Spleen (tissue), 7 donors: ENCODE measurements at regions not wholly inside any gene's neighbourhood (a gene's known extent, or its start where the extent isn't known, plus 50 kb on each side); places are given as distances from the start of the nearest gene placed in this dataset.

Source experiments
- CTCF ChIP-seq, 11 experiments: fragments of 200-600 bp in 7 of 11; fragments of 450-650 bp in 4 of 11; sonication (generic) in 4 of 11; IDR thresholded peaks in 8 of 11; conservative IDR thresholded peaks in 3 of 11; 1 replicate in 7 of 11; 2 replicates in 4 of 11; pipeline versions ENCODE4 v1.4.0 to v1.8.0; 2016 to 2021; ENCODE audit warnings: antibody characterized with exemption in 11 of 11, inconsistent platforms in 4 of 11, mild to moderate bottlenecking in 1 of 11
- POLR2A ChIP-seq, 3 donors: fragments of 450-650 bp; IDR thresholded peaks; one replicate each; pipeline ENCODE4 v1.5.1; 2017; ENCODE audit warnings: antibody characterized with exemption in 3 of 3, mild to moderate bottlenecking in 1 of 3
- POLR2AphosphoS5 ChIP-seq, 3 donors: sonication (generic); formaldehyde crosslinking; IDR thresholded peaks; one replicate each; pipeline ENCODE4 v1.5.1; 2017; ENCODE audit warnings: antibody characterized with exemption in 3 of 3
- donor health status: DM: no; HTN: no; CAD: no; lungs with moderate emphysema.
- donor health status: DM: no; HTN: no; CAD: no.
- donor health status: DM: no; HTN: no; CAD: no.

- TF ChIP-seq CTCF (IDR thresholded peaks at IDR 0.05 in 8 of 11, conservative IDR thresholded peaks at IDR 0.05 in 3 of 11) (no peak), POLR2A (IDR thresholded peaks at IDR 0.05) (no peak), POLR2AphosphoS5 (IDR thresholded peaks at IDR 0.05) (no peak)
These were observed 421.9 kb upstream of the CADM2 start for GRCh38 chr3:84536916-84537315.
